ENCODE measurements at regions not wholly inside any gene's neighbourhood (a gene's known extent, or its start where the extent isn't known, plus 50 kb on each side); places are given as distances from the start of the nearest gene placed in this dataset.

- Histone ChIP-seq H3K4me3 (no peak overlapping the region), H3K4me1 (replicated peaks) (no peaks in the 10 kb centered on the region), H3K36me3 (no peaks in the 10 kb centered on the region), H3K27ac (no peak overlapping the region), H3K27me3 (replicated peaks; ENCODE audit: insufficient read depth) (no peaks in the 10 kb centered on the region), H3K9me3 (no peaks in the 10 kb centered on the region)
- intact Hi-C loops (cut with DNase I) = no loop called here
- no peak for DNase-seq (ENCODE audit: low spot score)
- TF ChIP-seq CTCF (IDR thresholded peaks at IDR 0.05) (no peak), POLR2AphosphoS5 (IDR thresholded peaks at IDR 0.05) (no peak), POLR2A (IDR thresholded peaks at IDR 0.05) (no peak)
- 87% methylated on average over 6 of the region's 7 CpGs for WGBS
These were observed 331.4 kb upstream of the SHH start for GRCh38 chr7:156143683-156144082.

GRCh38 chr7:156143158-156143557, 330.9 kb upstream of the SHH start:
- no peak for TF ChIP-seq CTCF (IDR thresholded peaks at IDR 0.05)
- no peak for TF ChIP-seq POLR2AphosphoS5 (IDR thresholded peaks at IDR 0.05)
- no peak for TF ChIP-seq POLR2A (IDR thresholded peaks at IDR 0.05)
- Histone ChIP-seq H3K4me3 (no peak overlapping the region), H3K27ac (no peak overlapping the region), H3K36me3 (no peaks in the 10 kb centered on the region), H3K27me3 (replicated peaks; ENCODE audit: insufficient read depth) (no peaks in the 10 kb centered on the region), H3K9me3 (no peaks in the 10 kb centered on the region), H3K4me1 (replicated peaks) (no peaks in the 10 kb centered on the region)
- DNase-seq (ENCODE audit: low spot score) = no peak
- intact Hi-C loops (cut with DNase I) = no loop called here
- 96% methylated on average over 25 of the region's 25 CpGs for WGBS

GRCh38 chr7:156141941-156142340, 329.7 kb upstream of the SHH start:
- Histone ChIP-seq H3K9me3 (no peaks in the 10 kb centered on the region), H3K4me1 (replicated peaks) (no peaks in the 10 kb centered on the region), H3K36me3 (no peaks in the 10 kb centered on the region), H3K4me3 (no peak overlapping the region), H3K27me3 (replicated peaks; ENCODE audit: insufficient read depth) (no peaks in the 10 kb centered on the region), H3K27ac (no peak overlapping the region)
- DNase-seq (ENCODE audit: low spot score) = no peak
- intact Hi-C loops (cut with DNase I) = no loop called here
- TF ChIP-seq POLR2A (IDR thresholded peaks at IDR 0.05) = no peak
- TF ChIP-seq CTCF (IDR thresholded peaks at IDR 0.05) = no peak
- TF ChIP-seq POLR2AphosphoS5 (IDR thresholded peaks at IDR 0.05) = no peak
- 78% methylated on average over 7 of the region's 7 CpGs for WGBS

GRCh38 chr7:156140896-156141295, 328.6 kb upstream of the SHH start:
- H3K27ac ChIP-seq = no peak overlapping the region
- no peak for DNase-seq (ENCODE audit: low spot score)
- H3K36me3 ChIP-seq = no peaks in the 10 kb centered on the region
- intact Hi-C loops (cut with DNase I) = no loop called here
- no peak overlapping the region for H3K4me3 ChIP-seq
- WGBS = 85% methylated on average over 6 of the region's 6 CpGs
- H3K9me3 ChIP-seq = no peaks in the 10 kb centered on the region
- no peak for TF ChIP-seq CTCF (IDR thresholded peaks at IDR 0.05)
- no peak for TF ChIP-seq POLR2A (IDR thresholded peaks at IDR 0.05)
- no peak for TF ChIP-seq POLR2AphosphoS5 (IDR thresholded peaks at IDR 0.05)
- H3K4me1 ChIP-seq (replicated peaks) = no peaks in the 10 kb centered on the region
- no peaks in the 10 kb centered on the region for H3K27me3 ChIP-seq (replicated peaks; ENCODE audit: insufficient read depth)

GRCh38 chr7:156140447-156140846, 328.2 kb upstream of the SHH start:
- Histone ChIP-seq H3K4me1 (replicated peaks) (no peaks in the 10 kb centered on the region), H3K9me3 (no peaks in the 10 kb centered on the region), H3K36me3 (no peaks in the 10 kb centered on the region), H3K27me3 (replicated peaks; ENCODE audit: insufficient read depth) (no peaks in the 10 kb centered on the region), H3K27ac (no peak overlapping the region), H3K4me3 (no peak overlapping the region)
- no peak for DNase-seq (ENCODE audit: low spot score)
- 73% methylated on average over 7 of the region's 7 CpGs for WGBS
- no peak for TF ChIP-seq POLR2A (IDR thresholded peaks at IDR 0.05)
- TF ChIP-seq POLR2AphosphoS5 (IDR thresholded peaks at IDR 0.05) = no peak
- TF ChIP-seq CTCF (IDR thresholded peaks at IDR 0.05) = no peak
- intact Hi-C loops (cut with DNase I) = no loop called here
